NCI-H1092 (cell line): ENCODE measurements at regions not wholly inside any gene's neighbourhood (a gene's known extent, or its start where the extent isn't known, plus 50 kb on each side); places are given as distances from the start of the nearest gene placed in this dataset.
A peak's percentile ranks its signal among the peaks of the same experiment; 100 is the strongest.
"Not testable (repeated sequence)": the region's sequence is repeated elsewhere in the genome, so short reads cannot be mapped to it uniquely, and the experiment has no call there.

Experiments used
- DNase-seq: peaks from one replicate; lab custom pipeline; 2025; lab: John Stamatoyannopoulos, UW

GRCh38 chr4:94014484-94015136, 186.1 kb downstream of the ATOH1 start:
- DNase-seq, result no peak

GRCh38 chr4:94015956-94016355, 187.4 kb downstream of the ATOH1 start:
- no peak for DNase-seq

GRCh38 chr4:94032754-94033153, 174.9 kb upstream of the SMARCAD1 start:
- no peak for DNase-seq

- no peak for DNase-seq
These were observed 170.7 kb upstream of the SMARCAD1 start for GRCh38 chr4:94036964-94037363.

- DNase-seq, result peak; percentile 57
These were observed 169.5 kb upstream of the SMARCAD1 start for GRCh38 chr4:94038195-94038594.

- DNase-seq, result no peak
These were observed 168.4 kb upstream of the SMARCAD1 start for GRCh38 chr4:94039226-94039625.

GRCh38 chr4:94044471-94044870, 163.2 kb upstream of the SMARCAD1 start:
- DNase-seq, result not testable (repeated sequence)

GRCh38 chr4:94063084-94063483, 144.6 kb upstream of the SMARCAD1 start:
- no peak for DNase-seq

GRCh38 chr4:94068753-94069719, 138.6 kb upstream of the SMARCAD1 start:
- no peak for DNase-seq

GRCh38 chr4:94076498-94076897, 131.2 kb upstream of the SMARCAD1 start:
- DNase-seq, result no peak

GRCh38 chr4:94084155-94084554, 123.5 kb upstream of the SMARCAD1 start:
- no peak for DNase-seq

- not testable (repeated sequence) for DNase-seq
These were observed 108.5 kb upstream of the SMARCAD1 start for GRCh38 chr4:94099141-94099540.

GRCh38 chr4:94112644-94113043, 95.0 kb upstream of the SMARCAD1 start:
- DNase-seq, result no peak

- no peak for DNase-seq
These were observed 92.0 kb upstream of the SMARCAD1 start for GRCh38 chr4:94115687-94116086.

- DNase-seq, result no peak
These were observed 90.8 kb upstream of the SMARCAD1 start for GRCh38 chr4:94116842-94117241.

GRCh38 chr4:94126669-94127068, 81.0 kb upstream of the SMARCAD1 start:
- no peak for DNase-seq

- DNase-seq, result no peak
These were observed 79.8 kb upstream of the SMARCAD1 start for GRCh38 chr4:94127707-94128328.

- no peak for DNase-seq
These were observed 76.5 kb upstream of the SMARCAD1 start for GRCh38 chr4:94131212-94131611.

GRCh38 chr4:94135701-94136100, 72.0 kb upstream of the SMARCAD1 start:
- DNase-seq, result no peak

GRCh38 chr4:94139931-94140612, 67.6 kb upstream of the SMARCAD1 start:
- no peak for DNase-seq

GRCh38 chr4:94141001-94141400, 66.7 kb upstream of the SMARCAD1 start:
- no peak for DNase-seq

- DNase-seq, result not testable (repeated sequence)
These were observed 59.6 kb upstream of the SMARCAD1 start for GRCh38 chr4:94148052-94148451.
